Neural cell (in vitro differentiated cells): ENCODE measurements at regions not wholly inside any gene's neighbourhood (a gene's known extent, or its start where the extent isn't known, plus 50 kb on each side); places are given as distances from the start of the nearest gene placed in this dataset.

ENCODE experiments used
- H2AFZ ChIP-seq: fragments of 200-600, 300-800 bp; sonication (generic), shearing (Covaris generic); 2 replicates; pipeline ENCODE4 v1.6.0; 2014; ENCODE audit warnings: low read depth, mild to moderate bottlenecking, antibody characterized with exemption, low read length, moderate library complexity
- H3F3A ChIP-seq: fragments of 200-600 bp; shearing (Covaris generic); 2 replicates; pipeline ENCODE4 v1.6.1; 2016; ENCODE audit warnings: mild to moderate bottlenecking, moderate library complexity, mixed read lengths, antibody characterized with exemption, low read length; ENCODE audit not compliant: insufficient read depth, poor library complexity, severe bottlenecking
- H3K27ac ChIP-seq: fragments of 200-600, 300-800 bp; sonication (generic), shearing (Covaris generic); 2 replicates; pipeline ENCODE4 v1.5.1; 2014; ENCODE audit warnings: mild to moderate bottlenecking, low read length, moderate library complexity
- H3K27me3 ChIP-seq: fragments of 300-800, 200-600 bp; sonication (generic), shearing (Covaris generic); 2 replicates; pipeline ENCODE4 v1.6.0; 2014; ENCODE audit warnings: mild to moderate bottlenecking, low read depth, low read length, moderate library complexity; ENCODE audit not compliant: insufficient read depth
- H3K36me3 ChIP-seq: fragments of 300-800, 200-600 bp; sonication (generic), shearing (Covaris generic); 2 replicates; pipeline ENCODE4 v1.5.1; 2014; ENCODE audit warnings: mild to moderate bottlenecking, antibody characterized with exemption, low read length, moderate library complexity; ENCODE audit not compliant: insufficient read depth
- H3K4me2 ChIP-seq: fragments of 300-800, 200-600 bp; sonication (generic), shearing (Covaris generic); 2 replicates; pipeline ENCODE4 v1.6.0; 2014; ENCODE audit warnings: mild to moderate bottlenecking, low read length
- H3K4me3 ChIP-seq: fragments of 300-800, 200-600 bp; sonication (generic), shearing (Covaris generic); 2 replicates; pipeline ENCODE4 v1.5.1; 2014; ENCODE audit warnings: mild to moderate bottlenecking, low read length, moderate library complexity
- H3K79me2 ChIP-seq: fragments of 200-600 bp; shearing (Covaris generic); replicated peaks from 2 replicates; pipeline ENCODE4 v1.6.0; 2014; ENCODE audit warnings: mild to moderate bottlenecking, low read length, moderate library complexity; ENCODE audit not compliant: insufficient read depth
- H3K9ac ChIP-seq: fragments of 300-800, 200-600 bp; sonication (generic), shearing (Covaris generic); 2 replicates; pipeline ENCODE4 v1.6.1; 2016; ENCODE audit warnings: mild to moderate bottlenecking, low read length, mixed read lengths
- H3K9me2 ChIP-seq: fragments of 200-600 bp; shearing (Covaris generic); 2 replicates; pipeline ENCODE4 v1.6.1; 2016; ENCODE audit warnings: mild to moderate bottlenecking, low read length, mixed read lengths; ENCODE audit not compliant: insufficient read depth
- H3K9me3 ChIP-seq: fragments of 200-600, 300-800 bp; sonication (generic), shearing (Covaris generic); 2 replicates; pipeline ENCODE4 v1.6.1; 2016; ENCODE audit warnings: mild to moderate bottlenecking, mixed run types, low read length, moderate library complexity, mixed read lengths
- H4K20me1 ChIP-seq: fragments of 200-600 bp; shearing (Covaris generic); 2 replicates; pipeline ENCODE4 v1.6.1; 2016; ENCODE audit warnings: mild to moderate bottlenecking, mixed run types; ENCODE audit not compliant: insufficient read depth
- EP300 ChIP-seq: fragments of 450-650 bp; conservative IDR thresholded peaks from 2 replicates; pipeline ENCODE4 v1.6.1; 2014; ENCODE audit warnings: antibody characterized with exemption, mild to moderate bottlenecking, moderate library complexity; ENCODE audit not compliant: poor library complexity, severe bottlenecking
- EZH2 ChIP-seq: fragments of 200-600, 300-800 bp; shearing (Covaris generic), sonication (generic); IDR thresholded peaks from 2 replicates; pipeline ENCODE4 v1.6.1; 2014; ENCODE audit warnings: antibody characterized with exemption, low read length, borderline replicate concordance, mild to moderate bottlenecking; ENCODE audit not compliant: insufficient read depth, poor library complexity, severe bottlenecking
- MXI1 ChIP-seq: fragments of 450-650 bp; conservative IDR thresholded peaks from 2 replicates; pipeline ENCODE4 v1.6.1; 2014; ENCODE audit warnings: antibody characterized with exemption, mild to moderate bottlenecking; ENCODE audit not compliant: poor library complexity, severe bottlenecking
- POLR2AphosphoS5 ChIP-seq: IDR thresholded peaks from 2 replicates; pipeline ENCODE4 v1.6.1; 2012
- RAD21 ChIP-seq: fragments of 450-650 bp; conservative IDR thresholded peaks from 2 replicates; pipeline ENCODE4 v1.6.1; 2014; ENCODE audit warnings: antibody characterized with exemption, mild to moderate bottlenecking, moderate library complexity
- SMC3 ChIP-seq: fragments of 450-650 bp; conservative IDR thresholded peaks from 2 replicates; pipeline ENCODE4 v1.6.1; 2014; ENCODE audit warnings: antibody characterized with exemption, mild to moderate bottlenecking, moderate library complexity; ENCODE audit not compliant: poor library complexity
- TAF1 ChIP-seq: IDR thresholded peaks from 2 replicates; pipeline ENCODE4 v1.6.1; 2012; ENCODE audit warnings: low read depth
- TF ChIP-seq, protein P1 (sequence below): fragments of 450-650 bp; IDR thresholded peaks from 2 replicates; pipeline ENCODE4 v1.5.1; 2014; ENCODE audit warnings: antibody characterized with exemption, mild to moderate bottlenecking, moderate library complexity; ENCODE audit not compliant: poor library complexity, severe bottlenecking
- TF ChIP-seq, protein P2 (sequence below): IDR thresholded peaks from 2 replicates; pipeline ENCODE4 v1.6.1; 2012; ENCODE audit warnings: borderline replicate concordance

DNA sequence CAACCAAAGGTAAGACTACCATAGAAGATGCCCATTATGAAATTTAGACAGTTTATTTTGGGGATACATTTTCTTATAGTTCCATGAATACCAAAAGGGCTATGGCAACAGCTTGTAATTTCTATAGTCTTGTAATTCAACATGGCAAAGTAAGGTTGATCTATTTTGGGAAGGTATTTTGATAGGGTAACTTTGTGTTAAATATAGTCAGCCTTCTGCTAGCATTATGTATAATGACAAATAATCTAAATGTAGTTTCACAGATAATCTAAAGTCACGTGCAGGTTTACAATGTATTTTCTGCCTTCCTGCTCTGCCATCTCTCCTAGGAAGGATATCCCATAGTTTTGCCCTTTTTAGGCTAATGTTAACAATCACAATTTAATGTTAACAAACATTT is 85.9 kb upstream of the DPH5 start:
- Histone ChIP-seq H3F3A (no peaks in the 10 kb centered on the region), H4K20me1 (no peaks in the 10 kb centered on the region), H3K4me3 (no peak overlapping the region), H3K27ac (no peak overlapping the region), H3K4me2 (no peak overlapping the region), H3K79me2 (no peaks in the 10 kb centered on the region), H2AFZ (no peak overlapping the region), H3K9ac (no peak overlapping the region), H3K9me2 (no peaks in the 10 kb centered on the region), H3K9me3 (no peaks in the 10 kb centered on the region), H3K27me3 (no peaks in the 10 kb centered on the region), H3K36me3 (no peaks in the 10 kb centered on the region)
- TF ChIP-seq, protein P1, sequence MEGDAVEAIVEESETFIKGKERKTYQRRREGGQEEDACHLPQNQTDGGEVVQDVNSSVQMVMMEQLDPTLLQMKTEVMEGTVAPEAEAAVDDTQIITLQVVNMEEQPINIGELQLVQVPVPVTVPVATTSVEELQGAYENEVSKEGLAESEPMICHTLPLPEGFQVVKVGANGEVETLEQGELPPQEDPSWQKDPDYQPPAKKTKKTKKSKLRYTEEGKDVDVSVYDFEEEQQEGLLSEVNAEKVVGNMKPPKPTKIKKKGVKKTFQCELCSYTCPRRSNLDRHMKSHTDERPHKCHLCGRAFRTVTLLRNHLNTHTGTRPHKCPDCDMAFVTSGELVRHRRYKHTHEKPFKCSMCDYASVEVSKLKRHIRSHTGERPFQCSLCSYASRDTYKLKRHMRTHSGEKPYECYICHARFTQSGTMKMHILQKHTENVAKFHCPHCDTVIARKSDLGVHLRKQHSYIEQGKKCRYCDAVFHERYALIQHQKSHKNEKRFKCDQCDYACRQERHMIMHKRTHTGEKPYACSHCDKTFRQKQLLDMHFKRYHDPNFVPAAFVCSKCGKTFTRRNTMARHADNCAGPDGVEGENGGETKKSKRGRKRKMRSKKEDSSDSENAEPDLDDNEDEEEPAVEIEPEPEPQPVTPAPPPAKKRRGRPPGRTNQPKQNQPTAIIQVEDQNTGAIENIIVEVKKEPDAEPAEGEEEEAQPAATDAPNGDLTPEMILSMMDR = no peak
- TF ChIP-seq TAF1 = no peak
- TF ChIP-seq POLR2AphosphoS5 = no peak
- no peak for TF ChIP-seq EP300
- no peak for TF ChIP-seq MXI1
- TF ChIP-seq EZH2 = no peak
- TF ChIP-seq SMC3 = no peak
- TF ChIP-seq RAD21 = no peak
- TF ChIP-seq, protein P2, sequence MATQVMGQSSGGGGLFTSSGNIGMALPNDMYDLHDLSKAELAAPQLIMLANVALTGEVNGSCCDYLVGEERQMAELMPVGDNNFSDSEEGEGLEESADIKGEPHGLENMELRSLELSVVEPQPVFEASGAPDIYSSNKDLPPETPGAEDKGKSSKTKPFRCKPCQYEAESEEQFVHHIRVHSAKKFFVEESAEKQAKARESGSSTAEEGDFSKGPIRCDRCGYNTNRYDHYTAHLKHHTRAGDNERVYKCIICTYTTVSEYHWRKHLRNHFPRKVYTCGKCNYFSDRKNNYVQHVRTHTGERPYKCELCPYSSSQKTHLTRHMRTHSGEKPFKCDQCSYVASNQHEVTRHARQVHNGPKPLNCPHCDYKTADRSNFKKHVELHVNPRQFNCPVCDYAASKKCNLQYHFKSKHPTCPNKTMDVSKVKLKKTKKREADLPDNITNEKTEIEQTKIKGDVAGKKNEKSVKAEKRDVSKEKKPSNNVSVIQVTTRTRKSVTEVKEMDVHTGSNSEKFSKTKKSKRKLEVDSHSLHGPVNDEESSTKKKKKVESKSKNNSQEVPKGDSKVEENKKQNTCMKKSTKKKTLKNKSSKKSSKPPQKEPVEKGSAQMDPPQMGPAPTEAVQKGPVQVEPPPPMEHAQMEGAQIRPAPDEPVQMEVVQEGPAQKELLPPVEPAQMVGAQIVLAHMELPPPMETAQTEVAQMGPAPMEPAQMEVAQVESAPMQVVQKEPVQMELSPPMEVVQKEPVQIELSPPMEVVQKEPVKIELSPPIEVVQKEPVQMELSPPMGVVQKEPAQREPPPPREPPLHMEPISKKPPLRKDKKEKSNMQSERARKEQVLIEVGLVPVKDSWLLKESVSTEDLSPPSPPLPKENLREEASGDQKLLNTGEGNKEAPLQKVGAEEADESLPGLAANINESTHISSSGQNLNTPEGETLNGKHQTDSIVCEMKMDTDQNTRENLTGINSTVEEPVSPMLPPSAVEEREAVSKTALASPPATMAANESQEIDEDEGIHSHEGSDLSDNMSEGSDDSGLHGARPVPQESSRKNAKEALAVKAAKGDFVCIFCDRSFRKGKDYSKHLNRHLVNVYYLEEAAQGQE = no peak

DNA sequence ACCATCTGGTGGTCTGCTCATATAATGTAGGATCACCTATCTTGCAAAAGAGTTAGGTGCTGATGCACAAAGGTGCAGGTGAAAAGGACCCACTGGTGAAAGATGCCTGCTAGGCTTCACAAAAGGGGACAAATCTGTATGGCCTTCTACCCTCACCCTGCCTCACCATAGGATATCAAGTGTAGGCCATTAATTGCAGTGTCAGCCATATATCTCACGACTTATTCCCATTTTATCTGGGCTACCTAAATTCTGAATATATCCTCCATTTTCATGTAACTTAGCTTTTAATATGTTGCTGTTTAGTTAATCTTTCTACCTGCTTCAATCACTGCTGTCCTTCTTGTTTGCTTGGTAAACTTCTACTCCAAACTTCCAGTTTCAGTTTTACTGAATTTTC is 84.2 kb upstream of the DPH5 start:
- H3K9me2 ChIP-seq = no peaks in the 10 kb centered on the region
- no peak overlapping the region for H3K4me3 ChIP-seq
- no peaks in the 10 kb centered on the region for H3F3A ChIP-seq
- H3K9me3 ChIP-seq = no peaks in the 10 kb centered on the region
- no peaks in the 10 kb centered on the region for H3K27me3 ChIP-seq
- no peaks in the 10 kb centered on the region for H4K20me1 ChIP-seq
- no peaks in the 10 kb centered on the region for H3K79me2 ChIP-seq
- no peak for TF ChIP-seq TAF1
- TF ChIP-seq EZH2 = no peak
- TF ChIP-seq, protein P2 = no peak
- H3K36me3 ChIP-seq = no peaks in the 10 kb centered on the region
- H3K27ac ChIP-seq = no peak overlapping the region
- H2AFZ ChIP-seq = no peak overlapping the region
- no peak overlapping the region for H3K9ac ChIP-seq
- no peak overlapping the region for H3K4me2 ChIP-seq
